ENCODE measurements at regions not wholly inside any gene's neighbourhood (a gene's known extent, or its start where the extent isn't known, plus 50 kb on each side); places are given as distances from the start of the nearest gene placed in this dataset.

- no peak overlapping the region for H3K4me3 ChIP-seq (replicated peaks; ENCODE audit: low read depth, low read length)
- TF ChIP-seq CTCF (IDR thresholded peaks at IDR 0.05; ENCODE audit: low read length, missing control alignments): no peak
- no peak for DNase-seq (ENCODE audit: low read depth)
Measured at GRCh38 chr5:125365747-125366146, 619.3 kb upstream of the ZNF608 start.

DNA sequence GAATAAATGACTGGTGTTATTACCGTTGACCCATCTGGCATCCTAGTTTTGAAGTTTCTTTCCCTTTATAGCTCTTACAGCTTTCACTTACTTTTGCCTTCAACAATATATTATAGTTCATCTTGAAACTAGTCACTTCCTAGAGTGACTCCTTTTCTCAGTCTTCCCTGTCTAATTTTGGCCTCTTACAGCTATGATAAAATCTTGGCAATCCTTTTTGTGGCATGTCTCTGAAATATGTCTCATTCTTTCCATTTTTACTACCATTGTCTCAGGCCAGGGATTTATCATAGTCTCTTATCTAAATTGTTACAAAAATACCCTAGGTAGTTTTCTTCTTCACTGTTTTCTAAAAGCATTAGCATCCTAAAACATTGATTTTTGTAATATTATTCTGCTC is 621.3 kb upstream of the ZNF608 start:
- no peak for TF ChIP-seq CTCF (IDR thresholded peaks at IDR 0.05; ENCODE audit: low read length, missing control alignments)
- H3K4me3 ChIP-seq (replicated peaks; ENCODE audit: low read depth, low read length): no peak overlapping the region

GRCh38 chr5:125370461-125371205 is 624.2 kb upstream of the ZNF608 start:
- no peak for TF ChIP-seq CTCF (IDR thresholded peaks at IDR 0.05; ENCODE audit: low read length, missing control alignments)

More for the DNA sequence above, 621.3 kb upstream of the ZNF608 start:
- DNase-seq (ENCODE audit: low read depth): peak; percentile 56

DNA sequence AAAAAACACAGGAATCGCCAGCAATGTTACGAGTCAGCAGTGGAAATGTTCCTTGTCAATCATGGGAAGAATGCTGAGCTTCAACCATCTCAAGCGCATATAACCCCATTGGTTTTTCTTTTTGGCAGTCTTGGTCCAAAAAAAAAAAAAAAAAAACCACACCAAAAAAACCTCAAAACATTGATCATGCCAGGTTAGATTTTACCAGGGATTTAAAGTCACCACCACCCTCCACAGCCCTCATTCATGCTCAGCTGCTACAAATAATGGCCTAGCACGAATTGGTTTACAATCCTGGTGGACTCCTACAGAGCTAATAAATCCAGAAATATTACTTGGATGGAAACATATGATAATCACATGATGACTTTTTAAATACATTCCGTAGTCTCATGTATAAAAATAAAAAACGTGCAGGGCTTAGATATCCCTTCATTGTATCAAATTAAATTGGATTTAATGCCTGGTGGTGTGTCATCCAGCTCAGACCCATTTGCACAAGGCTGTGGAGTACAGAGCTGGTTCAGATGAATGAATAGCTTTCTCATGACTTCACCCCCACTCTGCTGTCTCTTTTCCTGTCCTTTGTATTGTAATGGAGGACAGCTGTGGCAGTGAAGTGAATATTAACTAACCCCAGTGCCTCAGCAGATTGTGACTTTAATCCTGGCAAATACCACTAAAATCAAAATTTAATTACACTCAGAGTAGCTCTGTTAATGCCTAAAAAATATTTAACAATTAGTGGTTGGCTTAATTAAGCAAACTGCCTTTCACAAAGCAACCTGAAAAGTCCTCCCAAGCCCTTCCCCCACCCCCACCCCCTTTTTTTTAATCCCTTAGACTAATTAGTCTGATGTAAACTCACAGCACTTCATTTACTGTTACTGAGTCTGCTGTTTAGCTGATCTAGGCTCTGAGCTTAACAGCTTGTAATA is 626.5 kb upstream of the ZNF608 start:
- peak; percentile 71 for DNase-seq (ENCODE audit: low read depth)
- no peak overlapping the region for H3K4me3 ChIP-seq (replicated peaks; ENCODE audit: low read depth, low read length)
- no peak for TF ChIP-seq CTCF (IDR thresholded peaks at IDR 0.05; ENCODE audit: low read length, missing control alignments)

More at GRCh38 chr5:125370461-125371205, 624.2 kb upstream of the ZNF608 start:
- no peak for DNase-seq (ENCODE audit: low read depth)
- no peak overlapping the region for H3K4me3 ChIP-seq (replicated peaks; ENCODE audit: low read depth, low read length)

DNA sequence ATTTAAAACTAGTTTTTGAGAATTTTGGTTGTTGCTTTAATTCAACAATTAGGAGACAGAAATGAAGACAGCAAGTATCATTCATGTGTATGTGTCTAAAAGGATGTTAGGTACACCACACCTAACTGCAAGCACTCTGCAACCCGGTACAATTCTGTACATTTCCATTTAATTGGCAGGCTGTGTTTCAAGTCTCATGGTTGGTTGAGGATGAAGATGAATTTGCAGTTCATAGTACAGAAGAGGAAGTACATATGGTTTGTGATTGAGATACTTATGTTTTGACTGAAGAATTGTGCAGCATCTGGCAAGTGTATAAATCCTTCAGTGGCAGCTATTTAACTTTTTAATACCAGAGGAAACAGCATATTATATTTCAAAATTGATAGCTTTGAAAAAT is 628.7 kb upstream of the ZNF608 start:
- no peak overlapping the region for H3K4me3 ChIP-seq (replicated peaks; ENCODE audit: low read depth, low read length)
- no peak for TF ChIP-seq CTCF (IDR thresholded peaks at IDR 0.05; ENCODE audit: low read length, missing control alignments)
- no peak for DNase-seq (ENCODE audit: low read depth)

- no peak for TF ChIP-seq CTCF (IDR thresholded peaks at IDR 0.05; ENCODE audit: low read length, missing control alignments)
- H3K4me3 ChIP-seq (replicated peaks; ENCODE audit: low read depth, low read length): no peak overlapping the region
- DNase-seq (ENCODE audit: low read depth): no peak
Measured at GRCh38 chr5:125376059-125376641, 629.7 kb upstream of the ZNF608 start.
